Epidermal melanocyte (primary cell): ENCODE measurements at regions not wholly inside any gene's neighbourhood (a gene's known extent, or its start where the extent isn't known, plus 50 kb on each side); places are given as distances from the start of the nearest gene placed in this dataset.

Source experiments
- DNase-seq: peaks from one replicate; pipeline ENCODE4 v3.0.0; 2011; ENCODE audit warnings: low spot score; ENCODE audit not compliant: insufficient read length

DNA sequence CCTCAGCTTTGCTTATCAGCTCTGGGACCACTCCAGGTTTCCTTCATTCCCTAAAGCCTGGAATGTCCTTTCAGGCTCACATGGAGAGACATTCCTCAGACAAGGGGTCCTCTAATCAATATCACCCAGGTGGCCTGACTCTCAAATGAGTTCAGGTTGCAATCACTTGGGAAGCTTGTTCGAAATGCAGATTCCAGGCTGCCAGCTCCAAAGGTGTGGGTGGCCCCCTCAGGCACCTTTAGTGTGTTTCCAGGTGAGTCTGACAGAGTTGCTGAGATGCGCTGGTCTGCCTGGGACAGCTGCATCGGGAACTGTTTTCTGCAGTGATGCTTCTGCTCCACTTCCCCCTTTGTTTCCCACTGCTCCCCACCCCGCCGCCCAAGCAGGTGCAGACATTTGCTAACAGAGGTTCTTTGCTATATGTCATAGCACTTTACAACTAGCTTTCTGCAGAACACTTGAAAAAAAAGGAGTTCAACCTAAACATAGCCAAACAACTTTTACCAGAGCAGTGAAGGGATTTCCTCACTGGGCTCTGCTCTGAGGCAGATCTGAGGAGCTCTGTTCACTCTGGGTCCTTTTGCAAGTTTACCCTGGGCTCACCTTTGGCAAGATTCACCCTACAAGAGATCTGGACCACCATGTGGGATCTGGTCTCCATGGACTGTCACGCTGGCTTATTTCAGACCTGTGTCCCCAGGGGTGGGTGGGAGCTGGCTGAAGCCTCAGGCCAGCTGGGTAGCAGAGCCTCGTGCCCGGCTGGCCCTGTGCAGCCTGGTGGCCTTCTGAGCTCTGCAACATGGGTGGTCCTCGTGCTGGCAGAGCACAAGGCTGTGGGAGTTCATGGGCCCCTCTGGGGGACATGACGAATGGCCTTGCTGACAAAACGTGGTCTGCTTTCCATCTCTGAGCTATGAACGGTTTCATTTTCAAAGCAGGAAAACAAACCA lies 539.6 kb downstream of the CCDC171 start:
- no peak for DNase-seq

DNA sequence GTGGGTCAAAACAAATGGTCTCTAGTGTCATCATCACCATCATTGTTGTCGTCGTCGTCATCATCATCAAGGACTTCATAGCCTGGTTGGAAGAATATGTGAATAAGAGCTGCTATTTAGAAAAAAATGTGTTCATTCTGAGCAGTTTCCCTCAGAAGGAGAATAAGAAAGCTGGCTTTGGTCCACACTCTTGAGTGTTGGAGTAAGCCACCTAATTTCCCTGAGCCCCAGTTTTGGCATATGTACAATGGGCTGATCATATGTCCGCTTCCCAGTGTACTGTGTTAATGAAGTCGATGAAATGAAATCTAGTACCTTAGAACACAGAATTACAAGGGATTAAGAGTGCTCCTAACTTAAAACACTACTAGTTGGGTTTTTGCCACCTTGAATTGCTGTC lies 545.5 kb downstream of the CCDC171 start:
- no peak for DNase-seq

DNA sequence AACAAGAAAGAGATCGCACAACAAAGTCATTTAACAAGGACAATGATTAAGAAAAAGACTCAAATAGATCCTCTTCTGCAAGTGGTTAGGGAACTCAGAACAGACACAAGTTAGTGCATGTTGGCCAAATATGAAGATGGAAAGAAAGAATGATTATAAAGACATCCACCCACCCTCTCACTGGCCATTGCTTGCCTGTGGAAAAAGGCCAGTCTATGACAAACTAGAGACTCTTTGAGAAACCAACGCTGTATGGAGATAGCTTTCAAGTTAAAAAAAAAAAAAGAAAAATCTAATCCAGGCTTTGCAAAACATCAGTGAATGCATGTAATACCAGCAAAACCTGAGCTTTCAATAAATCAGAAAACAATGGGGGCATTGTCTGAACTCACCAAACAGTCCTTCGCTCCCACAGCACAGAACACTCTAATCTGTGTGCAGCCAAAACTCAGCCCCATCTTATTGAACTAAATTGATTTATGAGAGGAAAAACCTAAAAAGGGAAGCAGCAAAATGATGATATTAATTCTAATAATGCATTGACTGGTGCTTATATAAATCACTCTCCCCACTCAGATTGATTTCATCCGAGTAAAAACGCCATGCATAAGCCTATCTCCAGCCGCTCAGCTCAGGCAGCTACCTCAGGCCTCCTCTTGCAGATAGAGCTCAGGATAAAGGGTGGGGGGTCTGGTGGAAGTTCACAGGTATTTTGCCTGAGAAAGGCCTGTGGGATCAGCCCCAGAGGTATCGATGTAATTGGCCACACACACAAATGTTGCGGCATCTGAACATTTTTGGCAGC lies 547.1 kb downstream of the CCDC171 start:
- no peak for DNase-seq

DNA sequence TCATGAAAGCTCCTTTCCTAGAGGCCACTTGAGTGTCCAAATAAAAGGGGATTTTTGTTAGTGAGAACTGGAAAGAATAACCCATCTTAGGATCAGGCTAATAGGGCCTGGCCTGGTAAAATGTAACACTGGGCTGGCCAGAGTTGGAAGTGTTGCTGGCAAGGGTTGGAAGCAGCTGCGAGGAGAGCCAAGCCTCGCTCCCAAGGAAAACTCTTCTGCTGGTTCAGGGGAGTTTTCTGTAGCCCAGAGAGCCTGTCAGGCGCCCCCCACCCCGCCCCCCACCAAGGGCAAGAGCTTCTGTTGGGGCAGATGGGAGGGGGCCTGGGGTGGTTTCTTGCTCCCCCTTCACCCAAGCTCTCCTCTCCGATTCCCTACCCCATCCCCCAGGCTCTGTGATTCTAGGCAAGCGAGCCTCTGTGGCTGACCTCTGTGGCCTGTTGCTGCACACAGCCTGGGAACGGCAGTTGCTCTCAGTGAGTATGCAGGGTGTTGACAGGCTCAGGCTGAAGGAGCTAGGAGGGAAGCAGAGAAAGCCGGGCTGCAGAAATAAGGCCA lies 547.8 kb downstream of the CCDC171 start:
- no peak for DNase-seq

DNA sequence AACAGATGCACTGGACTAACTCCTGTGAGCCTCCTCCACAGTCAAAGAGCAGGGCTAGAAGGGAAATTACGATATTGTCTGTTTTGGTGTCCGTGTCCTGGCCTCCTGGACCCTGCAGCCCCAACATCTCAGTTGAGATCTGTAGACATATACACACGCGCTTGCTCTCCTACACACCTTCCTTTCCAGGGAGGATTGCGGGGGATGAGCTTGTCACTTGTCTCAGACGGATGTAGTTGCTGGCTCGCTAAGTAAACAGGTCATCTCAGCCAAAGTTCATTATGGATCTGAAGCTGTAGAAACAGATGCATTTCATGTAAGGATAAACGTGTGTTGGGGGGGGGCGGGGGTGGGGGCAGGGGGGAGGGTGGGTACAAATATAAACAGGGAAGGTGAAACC lies 549.3 kb downstream of the CCDC171 start:
- no peak for DNase-seq

DNA sequence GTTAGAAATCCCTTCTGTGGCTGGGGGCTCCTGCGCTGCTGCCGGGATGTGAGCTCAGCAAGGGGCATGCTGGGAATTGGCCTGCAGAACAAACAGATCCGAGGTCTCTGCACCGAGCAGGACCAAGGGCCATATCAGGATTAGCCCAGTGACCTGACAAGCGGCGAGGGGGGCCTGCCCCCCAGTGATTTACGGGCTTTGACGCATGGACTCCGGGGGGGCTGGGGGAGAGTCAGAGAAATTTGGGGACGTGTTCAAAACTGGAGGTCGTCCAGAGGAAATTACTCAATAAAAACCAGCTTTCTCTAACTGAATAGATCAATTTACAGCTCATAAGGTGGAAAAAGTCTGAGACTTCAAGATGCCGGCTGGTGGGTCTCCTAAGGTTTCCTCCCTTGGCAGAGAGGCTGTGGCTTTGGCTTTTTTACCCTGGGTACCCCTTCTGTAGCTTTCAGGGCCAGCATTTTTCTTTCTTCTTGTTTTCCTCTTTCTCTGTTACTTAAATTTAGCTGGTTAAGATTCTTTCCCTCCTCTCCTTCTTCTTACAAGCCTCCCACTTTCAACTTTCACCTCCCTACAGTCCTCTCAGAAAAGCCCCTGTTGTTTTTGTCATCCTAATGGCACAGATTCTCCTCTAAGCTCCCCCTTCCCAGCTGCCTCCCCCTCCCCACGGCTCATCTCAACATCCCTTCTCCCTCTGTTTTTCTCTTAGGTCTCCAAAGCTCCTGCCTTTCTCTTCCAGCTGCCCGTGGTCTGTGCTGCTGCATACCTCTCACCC lies 551.0 kb downstream of the CCDC171 start:
- no peak for DNase-seq

DNA sequence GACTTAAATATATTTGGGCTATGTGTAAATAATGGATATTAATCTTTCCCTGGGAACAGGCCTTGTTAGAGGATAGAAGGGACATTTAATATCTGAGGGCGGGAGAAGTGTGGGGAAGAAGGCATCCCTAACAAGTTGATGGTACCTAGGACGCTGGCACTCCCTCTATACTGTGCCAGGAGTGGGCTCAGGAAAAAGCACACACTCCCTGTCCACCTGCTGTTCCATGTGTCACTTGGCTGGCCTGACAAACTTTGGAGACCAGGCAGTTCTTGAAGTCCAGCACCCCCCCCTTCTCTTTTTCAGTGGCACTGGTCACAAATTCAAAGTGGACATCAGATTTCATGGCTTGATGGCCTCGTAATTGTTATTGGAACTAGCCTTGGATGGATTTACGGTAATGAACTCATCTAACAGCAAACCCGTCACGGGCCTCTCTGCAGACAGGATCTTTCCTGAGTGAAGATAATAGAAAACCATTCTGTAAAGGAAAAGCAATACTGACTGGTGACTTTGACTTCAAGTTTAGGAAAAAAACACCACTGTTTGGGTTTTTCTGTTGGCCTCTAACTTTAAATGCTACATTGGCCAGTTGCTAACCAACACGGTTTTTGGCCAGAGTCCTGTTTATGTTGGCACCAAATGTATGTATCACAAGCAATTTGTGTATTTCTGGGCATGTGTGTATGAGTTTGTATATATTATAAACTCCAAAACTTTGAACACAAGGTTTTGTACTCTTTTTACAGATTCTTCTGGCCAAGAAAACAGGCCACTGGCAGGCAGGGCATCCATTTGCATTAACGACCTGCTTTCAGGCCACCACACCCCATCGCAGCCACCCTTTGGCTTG lies 552.6 kb downstream of the CCDC171 start:
- DNase-seq = no peak

DNA sequence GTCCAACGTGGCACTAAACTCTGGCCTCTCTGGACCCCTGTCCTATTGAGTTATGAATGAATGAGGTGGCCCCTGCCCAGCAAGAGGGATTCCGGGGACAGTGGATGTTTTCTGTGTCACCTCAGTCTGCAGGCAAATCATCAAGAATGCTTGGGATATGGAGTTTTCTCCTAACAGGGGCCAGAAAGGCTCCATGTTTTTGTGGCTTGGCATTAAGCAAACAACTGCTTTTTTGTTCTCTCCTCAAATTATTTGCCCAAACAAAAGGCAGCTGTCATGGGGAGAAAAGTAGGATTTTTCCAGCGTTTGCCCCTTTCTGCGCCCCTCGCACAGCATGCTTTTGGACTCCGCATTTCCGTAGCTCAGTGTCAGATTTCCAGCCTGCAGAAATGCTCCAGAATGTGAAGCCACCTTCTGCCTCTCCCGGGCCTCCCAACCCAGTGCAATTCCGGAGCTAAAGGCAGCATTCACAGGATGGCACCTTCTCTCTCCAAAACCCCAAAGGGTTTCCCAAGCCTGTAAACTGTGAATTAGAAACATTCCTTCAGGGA lies 553.3 kb downstream of the CCDC171 start:
- DNase-seq = no peak

DNA sequence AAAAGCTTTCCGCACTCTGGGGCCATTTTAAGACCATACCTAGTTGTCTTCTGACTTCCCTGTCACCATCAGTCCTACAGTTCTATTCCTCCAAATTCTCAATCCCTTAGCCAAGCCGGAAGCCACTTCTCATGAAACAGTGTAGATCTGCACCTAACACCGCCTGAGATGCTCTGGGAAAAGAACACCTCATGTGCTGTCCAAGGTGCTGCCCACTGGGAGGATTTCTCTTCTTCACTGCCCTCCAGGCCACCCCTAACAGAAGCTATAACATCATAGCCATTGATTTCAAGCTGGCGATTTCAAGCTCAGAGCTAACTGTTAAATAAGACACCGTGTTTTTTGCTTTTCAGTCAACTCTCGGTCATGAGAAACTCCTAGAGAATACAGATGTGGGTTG lies 559.3 kb downstream of the CCDC171 start:
- no peak for DNase-seq

DNA sequence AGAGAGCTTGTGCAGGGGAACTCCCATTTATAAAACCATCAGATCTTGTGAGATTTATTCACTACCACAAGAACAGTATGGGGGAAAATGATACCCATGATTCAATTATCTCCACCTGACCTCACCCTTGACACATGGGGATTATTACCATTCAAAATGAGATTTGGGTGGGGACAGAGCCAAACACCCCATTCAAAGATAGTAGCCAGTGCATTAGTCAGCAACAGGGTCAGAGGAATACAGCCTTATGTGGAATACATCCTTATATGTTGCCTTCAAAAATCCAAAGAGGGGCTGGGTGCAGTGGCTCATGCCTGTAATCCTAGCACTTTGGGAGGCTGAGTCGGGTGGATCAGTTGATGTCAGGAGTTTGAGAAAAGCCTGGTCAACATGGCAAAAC lies 563.2 kb downstream of the CCDC171 start:
- no peak for DNase-seq

DNA sequence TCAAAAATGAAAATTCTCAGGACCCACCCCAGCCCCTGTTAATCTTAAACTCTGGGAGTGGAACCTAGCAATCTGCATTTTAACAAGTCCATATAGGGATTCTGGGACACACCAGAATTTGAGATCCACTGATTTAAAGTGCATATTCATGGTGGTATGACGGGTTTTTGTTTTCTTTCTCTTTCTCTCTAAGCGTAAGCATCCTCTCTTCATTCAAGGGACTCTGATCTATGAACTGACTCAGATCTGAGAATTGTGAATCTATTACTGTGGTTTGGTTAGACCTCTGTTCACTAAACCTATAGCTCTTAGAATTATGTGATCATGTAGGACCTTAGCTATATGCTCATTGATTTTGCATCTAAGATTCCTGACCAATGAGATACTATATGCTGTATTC lies 565.2 kb downstream of the CCDC171 start:
- no peak for DNase-seq

DNA sequence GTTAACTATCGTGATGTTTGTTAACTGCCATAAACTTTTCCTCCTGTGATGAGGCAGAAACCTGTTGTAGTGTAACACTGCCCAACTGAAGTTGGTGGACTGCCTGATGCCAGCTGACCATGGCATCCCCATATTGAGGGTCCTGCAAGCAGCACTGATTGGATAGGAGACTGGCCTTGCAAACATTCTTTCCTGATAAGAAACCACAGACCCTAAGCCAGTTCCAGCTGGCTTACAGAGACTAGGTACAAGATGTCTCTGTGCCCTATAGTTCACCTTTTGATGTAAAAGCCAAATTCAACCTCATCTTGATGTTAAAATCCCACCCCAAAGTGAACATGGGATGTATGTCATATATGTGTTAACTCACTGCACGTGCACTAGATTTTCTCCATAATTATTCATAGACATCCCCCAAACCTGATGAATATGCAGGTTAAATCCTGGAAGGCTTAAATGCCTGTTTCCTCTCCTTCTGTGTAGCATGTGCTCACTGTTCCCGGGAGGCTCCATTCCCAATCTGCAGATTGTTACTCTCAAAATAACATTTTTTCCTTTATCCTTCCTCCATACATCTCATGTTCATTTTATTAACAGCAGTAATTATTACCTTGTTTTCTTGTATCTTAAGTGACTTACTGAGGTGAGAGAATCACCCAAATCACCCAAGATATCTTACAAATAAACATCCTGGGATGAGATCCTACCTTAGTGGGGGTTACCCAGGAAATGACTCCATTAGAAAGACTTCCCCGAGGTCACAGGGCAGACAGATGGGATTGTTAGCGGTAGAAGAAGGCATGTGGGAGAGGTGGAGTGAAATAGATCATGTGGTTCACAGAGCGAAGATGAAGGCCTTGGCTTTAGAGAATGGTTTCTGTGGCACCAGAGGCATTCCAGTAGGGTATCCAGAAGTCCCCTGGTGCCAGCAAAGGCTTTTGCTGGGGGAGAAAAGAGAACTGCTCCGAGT lies 566.7 kb downstream of the CCDC171 start:
- no peak for DNase-seq

DNA sequence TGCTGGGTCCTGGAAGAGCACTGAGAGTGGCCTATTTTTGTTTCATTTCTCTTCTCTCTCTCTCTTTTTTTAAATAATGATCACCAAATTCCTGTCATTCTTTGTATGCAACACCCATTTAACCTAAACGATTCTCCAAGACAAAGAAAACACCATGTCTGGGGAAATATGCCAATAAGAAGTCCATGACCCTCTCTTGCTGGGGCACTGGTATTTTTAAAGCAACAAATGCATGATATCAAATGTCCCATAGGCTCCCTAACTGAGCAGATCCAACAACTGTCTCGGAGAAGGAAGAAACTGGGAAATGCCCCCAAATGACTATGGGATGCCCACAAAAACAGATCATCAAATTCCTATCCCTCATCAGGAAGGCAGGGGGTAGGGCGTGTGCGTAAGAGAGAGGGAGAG lies 567.4 kb downstream of the CCDC171 start:
- DNase-seq = no peak

DNA sequence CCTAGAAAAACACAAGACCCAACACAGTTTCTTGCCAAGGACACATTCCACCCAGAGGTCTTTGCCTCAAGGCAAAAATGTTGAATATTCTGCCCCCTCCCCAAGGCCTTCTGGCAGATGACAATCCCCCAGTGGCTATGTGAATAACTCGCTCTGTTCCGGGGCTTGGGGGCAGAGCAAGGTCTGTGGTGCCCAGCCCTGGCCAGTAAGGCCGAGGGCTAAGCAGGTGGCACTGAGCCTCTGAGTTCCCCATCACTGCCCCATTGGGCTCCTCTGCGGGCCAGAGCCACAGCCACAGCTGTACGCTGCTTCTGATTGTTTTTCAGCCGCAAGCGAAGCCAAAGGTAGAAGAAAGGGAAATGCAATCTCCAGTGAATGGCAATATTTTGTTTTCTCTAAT lies 567.9 kb downstream of the CCDC171 start:
- no peak for DNase-seq

DNA sequence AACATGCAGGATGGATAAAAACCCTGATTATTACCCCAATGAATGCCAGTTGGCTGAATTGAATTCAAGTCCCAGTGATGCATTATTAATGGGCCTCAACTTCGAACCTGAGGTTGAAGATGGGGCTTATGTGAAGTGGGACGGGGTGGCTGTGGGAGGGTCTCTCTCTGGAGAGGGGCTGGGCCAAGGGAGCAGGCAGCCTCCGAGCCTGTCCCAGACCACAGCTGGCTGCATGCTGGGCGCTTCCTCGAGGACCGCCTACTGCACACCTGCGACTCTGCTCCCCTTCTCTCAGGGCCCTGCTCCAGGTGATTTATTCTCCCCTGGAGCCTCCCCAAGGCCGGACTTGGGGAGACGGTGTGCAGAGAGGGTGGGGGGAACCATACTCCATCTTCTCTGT lies 568.3 kb downstream of the CCDC171 start:
- DNase-seq = no peak

DNA sequence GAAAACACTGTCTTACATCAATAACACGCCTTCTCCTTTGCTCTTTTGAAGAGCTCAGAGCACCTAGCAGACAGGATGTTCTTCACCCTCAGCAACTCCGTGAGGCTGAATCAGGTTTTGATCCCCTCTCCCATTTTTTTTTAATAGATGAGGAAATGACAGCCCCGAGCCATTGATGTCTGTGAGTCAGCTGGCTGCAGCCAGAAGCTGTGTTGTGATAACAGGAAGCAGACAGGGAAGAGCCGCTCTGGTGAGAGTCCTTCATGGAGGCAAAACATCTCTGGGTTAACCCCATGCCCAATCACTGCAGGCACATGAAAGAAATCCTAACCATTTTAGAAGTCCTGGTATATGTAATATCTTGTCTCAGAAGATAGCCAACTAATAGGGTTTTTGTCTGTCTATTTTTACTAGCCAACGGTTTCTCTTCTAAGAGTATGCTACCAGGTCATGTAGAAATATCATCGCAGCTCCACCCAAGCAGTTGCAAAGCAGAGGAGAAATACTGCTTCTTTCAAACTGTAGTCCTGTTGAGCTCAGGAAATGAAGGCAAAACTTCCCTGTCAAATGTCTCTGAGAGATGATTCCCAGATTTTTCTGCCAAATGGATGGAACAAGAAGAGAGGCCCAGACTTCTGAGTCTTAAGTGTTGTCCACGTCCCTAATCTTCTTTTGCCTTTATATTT lies 568.9 kb downstream of the CCDC171 start:
- no peak for DNase-seq

DNA sequence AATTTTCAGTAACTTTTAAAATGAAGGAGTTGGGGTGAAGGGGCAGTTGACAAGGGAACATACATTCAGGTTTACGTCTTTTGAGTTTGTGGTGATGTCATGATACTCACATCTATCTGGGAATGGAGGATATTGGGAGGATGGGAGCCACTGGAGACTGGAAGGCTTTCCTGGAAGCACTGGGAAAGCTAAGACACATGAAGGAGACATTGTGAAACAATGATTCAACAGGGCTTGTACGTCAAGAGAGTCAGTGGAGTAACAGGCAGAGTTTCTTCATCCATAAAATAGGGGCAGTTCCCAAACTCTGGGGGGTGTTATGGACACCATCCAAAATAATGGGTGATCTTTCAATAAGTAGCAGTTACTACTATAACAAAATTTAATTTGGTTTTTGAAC lies 572.8 kb downstream of the CCDC171 start:
- DNase-seq = no peak

DNA sequence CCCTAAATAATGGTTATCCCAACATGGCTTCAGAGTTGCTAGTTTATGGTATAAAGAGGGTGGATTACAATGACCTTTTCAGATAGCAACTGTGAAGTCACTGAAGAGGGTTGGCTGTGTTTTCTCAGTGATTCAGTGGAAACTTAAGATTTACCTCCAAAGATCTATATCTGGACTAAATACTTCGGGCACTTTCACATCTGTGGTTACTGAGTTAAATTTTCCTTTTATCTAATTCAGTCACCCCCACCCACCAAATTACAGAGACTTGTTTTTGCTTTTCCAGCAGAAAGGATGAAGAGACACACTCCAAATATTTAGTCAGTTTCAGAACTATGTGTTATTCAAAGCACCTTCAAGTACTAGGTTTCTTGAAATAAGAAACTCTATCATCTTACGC lies 573.2 kb downstream of the CCDC171 start:
- no peak for DNase-seq
